H1 (cell line): ENCODE measurements at regions not wholly inside any gene's neighbourhood (a gene's known extent, or its start where the extent isn't known, plus 50 kb on each side); places are given as distances from the start of the nearest gene placed in this dataset.
"Not testable (repeated sequence)": the region's sequence is repeated elsewhere in the genome, so short reads cannot be mapped to it uniquely, and the experiment has no call there.

Source experiments
- CTCF ChIA-PET: fragments of 300-600 bp; sonication (Branson Sonifier 250); formaldehyde crosslinking; loops from one replicate; lab custom pipeline; 2021; ENCODE audit not compliant: partially characterized antibody; lab: Charles Lee
- POLR2A ChIA-PET: fragments of 300-600 bp; sonication (Branson Sonifier 250); formaldehyde crosslinking; loops from one replicate; lab custom pipeline; 2021; ENCODE audit warnings: inconsistent platforms; ENCODE audit not compliant: partially characterized antibody; lab: Charles Lee
- DNase-seq, 2 experiments: peaks; one replicate each; pipeline versions ENCODE4 v3.0.0 to v3.0.0-alpha.2; 2010 to 2022; ENCODE audit warnings: low spot score in 2 of 2, low read depth in 1 of 2, mixed read lengths in 1 of 2
- FAIRE-seq: peaks from 2 replicates; lab custom pipeline; 2011; peaks lifted over from hg19 to GRCh38; lab: Jason Lieb, UNC
- H2AFZ ChIP-seq: 2 replicates; pipeline ENCODE4 v1.8.1; 2012; ENCODE audit warnings: low read length, inconsistent platforms
- H2AK5ac ChIP-seq: 2 replicates; pipeline ENCODE4 v1.6.1; 2013; ENCODE audit warnings: low read depth, low read length
- H2BK120ac ChIP-seq: replicated peaks from 2 replicates; pipeline ENCODE3; 2013; ENCODE audit warnings: low read depth, low read length, inconsistent platforms
- H2BK12ac ChIP-seq: 2 replicates; pipeline ENCODE4 v1.6.1; 2013; ENCODE audit warnings: low read depth, low read length
- H2BK15ac ChIP-seq: 2 replicates; pipeline ENCODE4 v1.6.1; 2013; ENCODE audit warnings: low read length
- H2BK20ac ChIP-seq: 2 replicates; pipeline ENCODE4 v1.6.1; 2013; ENCODE audit warnings: low read length
- H2BK5ac ChIP-seq: 2 replicates; pipeline ENCODE4 v1.6.1; 2013; ENCODE audit warnings: low read depth, low read length
- H3K14ac ChIP-seq: 2 replicates; pipeline ENCODE4 v1.6.1; 2013; ENCODE audit warnings: inconsistent platforms; ENCODE audit not compliant: insufficient read length
- H3K18ac ChIP-seq: 2 replicates; pipeline ENCODE4 v1.6.1; 2013; ENCODE audit warnings: low read length; ENCODE audit errors: extremely low read depth
- H3K23ac ChIP-seq: 2 replicates; pipeline ENCODE4 v1.6.1; 2013; ENCODE audit warnings: inconsistent platforms; ENCODE audit not compliant: insufficient read length
- H3K23me2 ChIP-seq: 2 replicates; pipeline ENCODE4 v1.6.1; 2013; ENCODE audit warnings: low read depth, low read length
- H3K27ac ChIP-seq: 2 replicates; pipeline ENCODE4 v1.6.1; 2011; ENCODE audit warnings: low read depth, low read length, inconsistent platforms
- H3K27me3 ChIP-seq, 4 experiments: replicated peaks in 1 of 4; 1 replicate in 1 of 4; 2 replicates in 3 of 4; pipeline versions ENCODE4 v1.6.1 to v1.8.1; 2011 to 2013; ENCODE audit warnings: low read length in 3 of 4, mild to moderate bottlenecking in 3 of 4, inconsistent platforms in 2 of 4, mixed read lengths in 2 of 4, moderate library complexity in 1 of 4; ENCODE audit not compliant: control insufficient read depth in 3 of 4, insufficient read depth in 3 of 4; ENCODE audit errors: extremely low read depth in 1 of 4
- H3K36me3 ChIP-seq, 4 experiments: 2 replicates each; pipeline versions ENCODE4 v1.6.1 to v1.8.1; 2011 to 2013; ENCODE audit warnings: mild to moderate bottlenecking in 4 of 4, low read length in 3 of 4, moderate library complexity in 2 of 4, control low read depth in 1 of 4, inconsistent platforms in 1 of 4; ENCODE audit not compliant: insufficient read depth in 4 of 4, control insufficient read depth in 2 of 4
- H3K4ac ChIP-seq: replicated peaks from 2 replicates; pipeline ENCODE3; 2013; ENCODE audit warnings: low read length, low read depth, mixed read lengths, inconsistent platforms; ENCODE audit not compliant: insufficient read length
- H3K4me1 ChIP-seq, 4 experiments: replicated peaks in 1 of 4; 1 replicate in 1 of 4; 2 replicates in 3 of 4; pipeline versions ENCODE4 v1.6.1 to v1.8.1; 2011 to 2013; ENCODE audit warnings: low read length in 3 of 4, inconsistent platforms in 2 of 4, mixed read lengths in 1 of 4; ENCODE audit not compliant: insufficient read depth in 4 of 4, control insufficient read depth in 3 of 4
- H3K4me2 ChIP-seq, 2 experiments: 2 replicates each; pipeline versions ENCODE4 v1.6.1 to v1.8.1; 2011 to 2013; ENCODE audit warnings: low read depth in 2 of 2, low read length in 2 of 2, control low read depth in 1 of 2, inconsistent platforms in 1 of 2, mild to moderate bottlenecking in 1 of 2; ENCODE audit not compliant: insufficient read depth in 1 of 2
- H3K4me3 ChIP-seq, 4 experiments: fragments of 200-600, 300-600 bp in 1 of 4; sonication (generic), shearing (Covaris generic), sonication (Bioruptor Twin) in 1 of 4; 2 replicates each; pipeline versions ENCODE4 v1.5.1 to v1.8.1; 2011 to 2016; ENCODE audit warnings: low read length in 4 of 4, low read depth in 3 of 4, control low read depth in 2 of 4, inconsistent platforms in 2 of 4, mild to moderate bottlenecking in 2 of 4, mixed read lengths in 1 of 4, moderate library complexity in 1 of 4; ENCODE audit not compliant: insufficient read depth in 2 of 4; ENCODE audit errors: extremely low read depth in 1 of 4
- H3K56ac ChIP-seq: replicated peaks from 2 replicates; pipeline ENCODE3; 2013; ENCODE audit warnings: low read depth, mild to moderate bottlenecking, mixed read lengths, low read length, inconsistent platforms; ENCODE audit not compliant: insufficient read length
- H3K79me1 ChIP-seq: 2 replicates; pipeline ENCODE4 v1.6.1; 2013; ENCODE audit warnings: low read depth, low read length, control low read depth
- H3K79me2 ChIP-seq, 2 experiments: 2 replicates each; pipeline versions ENCODE4 v1.6.1 to v1.8.1; 2012 to 2013; ENCODE audit warnings: low read length in 2 of 2, mild to moderate bottlenecking in 2 of 2, inconsistent platforms in 1 of 2; ENCODE audit not compliant: insufficient read depth in 2 of 2, control insufficient read depth in 1 of 2
- H3K9ac ChIP-seq, 4 experiments: replicated peaks in 1 of 4; 1 replicate in 1 of 4; 2 replicates in 3 of 4; pipeline versions ENCODE4 v1.6.1 to v1.8.1; 2011 to 2013; ENCODE audit warnings: low read depth in 3 of 4, low read length in 3 of 4, control low read depth in 2 of 4, mild to moderate bottlenecking in 2 of 4, moderate library complexity in 2 of 4, inconsistent platforms in 1 of 4; ENCODE audit errors: extremely low read depth in 1 of 4
- H3K9me3 ChIP-seq, 2 experiments: 2 replicates each; pipeline versions ENCODE4 v1.6.1 to v1.8.1; 2012 to 2013; ENCODE audit warnings: mild to moderate bottlenecking in 2 of 2, moderate library complexity in 2 of 2, control low read depth in 1 of 2, inconsistent platforms in 1 of 2, low read depth in 1 of 2, low read length in 1 of 2, mixed read lengths in 1 of 2; ENCODE audit not compliant: insufficient read depth in 2 of 2
- H4K20me1 ChIP-seq, 2 experiments: replicated peaks in 1 of 2; 2 replicates each; pipeline versions ENCODE3 to v1.8.1; 2011 to 2013; ENCODE audit warnings: inconsistent platforms in 2 of 2, low read length in 2 of 2, mild to moderate bottlenecking in 1 of 2; ENCODE audit not compliant: insufficient read depth in 2 of 2, control insufficient read depth in 1 of 2
- H4K5ac ChIP-seq: 2 replicates; pipeline ENCODE4 v1.6.1; 2013; ENCODE audit warnings: low read length, low read depth, mixed read lengths, inconsistent platforms; ENCODE audit not compliant: insufficient read length
- H4K8ac ChIP-seq: 2 replicates; pipeline ENCODE4 v1.8.0; 2013; ENCODE audit warnings: mild to moderate bottlenecking, moderate library complexity, low read length, inconsistent platforms; ENCODE audit not compliant: insufficient read depth; ENCODE audit errors: extremely low read depth
- H4K91ac ChIP-seq: replicated peaks from 2 replicates; pipeline ENCODE3; 2013; ENCODE audit warnings: low read length, mixed read lengths, inconsistent platforms; ENCODE audit not compliant: insufficient read length
- WGBS, 2 experiments: shearing (Covaris generic) in 1 of 2; methylation state at CpG; one replicate each; pipeline versions ENCODE4 v1.1.6 to v1.1.7; 2013 to 2015; ENCODE audit warnings: low lambda C conversion rate in 2 of 2, mixed read lengths in 2 of 2, inconsistent platforms in 1 of 2, low coverage in 1 of 2, missing lambda C conversion rate in 1 of 2; ENCODE audit not compliant: insufficient replicate concordance in 2 of 2, insufficient coverage in 1 of 2, insufficient read length in 1 of 2; ENCODE audit errors: extremely low coverage in 1 of 2, missing lambda C conversion rate in 1 of 2; 5-methylcytosine and 5-hydroxymethylcytosine counted together

DNA sequence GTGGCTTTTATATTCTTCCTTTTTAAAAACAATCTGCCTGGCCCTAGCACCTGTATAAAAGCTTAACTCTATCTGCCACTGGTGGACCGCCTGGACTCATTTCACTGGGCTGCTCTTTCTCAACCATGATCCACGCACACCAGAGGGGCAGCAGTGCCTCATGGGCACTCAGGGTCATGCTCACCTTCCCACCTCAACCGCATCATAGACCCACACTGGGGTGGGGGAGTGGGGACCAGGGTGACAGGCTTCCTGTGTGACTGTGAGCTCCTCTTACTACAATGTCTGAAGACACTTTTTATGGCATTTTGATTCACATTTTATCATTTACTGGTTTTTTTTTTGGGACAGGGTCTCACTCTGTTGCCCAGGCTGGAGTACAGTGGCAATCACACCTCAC lies 4038.8 kb upstream of the TPTE start:
- H2BK20ac ChIP-seq, H3K4ac ChIP-seq, CTCF ChIA-PET, H2AFZ ChIP-seq, H3K23ac ChIP-seq, H2AK5ac ChIP-seq, H3K4me1 ChIP-seq, H3K56ac ChIP-seq, H2BK5ac ChIP-seq, H4K20me1 ChIP-seq, H4K8ac ChIP-seq, POLR2A ChIA-PET, H3K23me2 ChIP-seq, H4K91ac ChIP-seq, H3K79me1 ChIP-seq, H3K4me3 ChIP-seq, H3K27me3 ChIP-seq, H2BK12ac ChIP-seq, H3K18ac ChIP-seq, H4K5ac ChIP-seq, H3K9ac ChIP-seq, DNase-seq, H3K79me2 ChIP-seq, FAIRE-seq, H3K4me2 ChIP-seq, H3K14ac ChIP-seq, H3K27ac ChIP-seq, H2BK120ac ChIP-seq, H2BK15ac ChIP-seq, H3K9me3 ChIP-seq, H3K36me3 ChIP-seq: not testable (repeated sequence)
- no CpG with 5 or more reads among the region's 3 CpGs for WGBS, 2 experiments

DNA sequence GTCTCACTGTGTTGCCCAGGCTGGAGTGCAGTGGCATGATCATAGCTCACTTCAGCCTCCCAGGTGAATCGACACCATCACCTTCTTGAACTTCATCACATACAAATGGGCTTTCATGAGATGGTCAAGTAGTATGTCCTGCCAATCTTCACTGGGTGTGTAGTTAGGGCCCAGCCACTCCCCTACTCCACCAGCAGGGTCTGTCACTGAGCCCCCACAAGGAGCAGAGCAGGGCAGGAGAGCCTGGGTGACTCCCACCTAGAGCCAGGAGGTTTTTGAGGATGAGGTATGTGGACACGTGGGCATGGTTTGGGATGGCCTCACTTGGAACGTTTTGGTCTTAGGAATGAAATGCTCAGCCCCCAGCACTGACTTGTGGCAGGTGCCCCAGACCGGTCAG lies 4037.7 kb upstream of the TPTE start:
- H3K79me1 ChIP-seq, H3K4me2 ChIP-seq, H2AK5ac ChIP-seq, H2BK15ac ChIP-seq, H2BK12ac ChIP-seq, H2AFZ ChIP-seq, H4K5ac ChIP-seq, H3K9ac ChIP-seq, H2BK120ac ChIP-seq, H2BK20ac ChIP-seq, CTCF ChIA-PET, H4K8ac ChIP-seq, H3K4me1 ChIP-seq, H3K18ac ChIP-seq, H3K79me2 ChIP-seq, H3K9me3 ChIP-seq, FAIRE-seq, H3K23me2 ChIP-seq, H4K91ac ChIP-seq, H3K14ac ChIP-seq, H3K4me3 ChIP-seq, POLR2A ChIA-PET, H3K4ac ChIP-seq, H3K23ac ChIP-seq, H4K20me1 ChIP-seq, DNase-seq, H3K56ac ChIP-seq, H3K36me3 ChIP-seq, H3K27ac ChIP-seq, H3K27me3 ChIP-seq, H2BK5ac ChIP-seq: not testable (repeated sequence)
- no CpG with 5 or more reads among the region's 4 CpGs for WGBS, 2 experiments
